PC-3 (cell line): ENCODE measurements at regions not wholly inside any gene's neighbourhood (a gene's known extent, or its start where the extent isn't known, plus 50 kb on each side); places are given as distances from the start of the nearest gene placed in this dataset.

Experiments
- EZH2 ChIP-seq: fragments of 300-600 bp; sonication (generic); IDR thresholded peaks from one replicate; pipeline ENCODE4 v1.6.1; 2017; ENCODE audit warnings: antibody characterized with exemption, mild to moderate bottlenecking, low read length; ENCODE audit not compliant: unreplicated experiment
- EZH2phosphoT487 ChIP-seq: fragments of 300-600 bp; sonication (generic); IDR thresholded peaks from 2 replicates; pipeline ENCODE4 v1.6.1; 2018; ENCODE audit warnings: mild to moderate bottlenecking, antibody characterized with exemption, low read length, borderline replicate concordance
- TF ChIP-seq, protein P1 (sequence below): fragments of 300-600 bp; sonication (generic); conservative IDR thresholded peaks from 2 replicates; pipeline ENCODE4 v1.5.1; 2017; ENCODE audit warnings: antibody characterized with exemption, low read depth, mild to moderate bottlenecking, low read length

DNA sequence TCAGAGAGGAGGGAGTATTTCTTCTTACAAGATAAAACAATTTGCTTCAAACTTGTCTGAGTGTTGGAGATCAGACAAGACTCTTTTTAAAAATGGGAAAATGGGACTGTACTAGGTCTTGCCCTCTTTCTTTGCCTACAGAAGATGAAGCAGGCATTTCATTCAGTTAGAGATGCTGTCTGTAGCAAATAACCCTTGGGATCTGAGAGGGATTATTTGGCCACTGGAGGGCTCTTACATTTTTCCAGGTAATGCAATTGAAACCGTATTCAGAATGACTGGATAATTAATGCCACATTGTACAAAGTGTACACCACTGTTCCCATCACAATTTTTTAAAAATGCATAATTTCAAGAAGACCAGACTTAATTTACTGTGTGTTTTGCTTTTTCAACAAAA is 258.5 kb upstream of the KIRREL3 start:
- TF ChIP-seq, protein P1, sequence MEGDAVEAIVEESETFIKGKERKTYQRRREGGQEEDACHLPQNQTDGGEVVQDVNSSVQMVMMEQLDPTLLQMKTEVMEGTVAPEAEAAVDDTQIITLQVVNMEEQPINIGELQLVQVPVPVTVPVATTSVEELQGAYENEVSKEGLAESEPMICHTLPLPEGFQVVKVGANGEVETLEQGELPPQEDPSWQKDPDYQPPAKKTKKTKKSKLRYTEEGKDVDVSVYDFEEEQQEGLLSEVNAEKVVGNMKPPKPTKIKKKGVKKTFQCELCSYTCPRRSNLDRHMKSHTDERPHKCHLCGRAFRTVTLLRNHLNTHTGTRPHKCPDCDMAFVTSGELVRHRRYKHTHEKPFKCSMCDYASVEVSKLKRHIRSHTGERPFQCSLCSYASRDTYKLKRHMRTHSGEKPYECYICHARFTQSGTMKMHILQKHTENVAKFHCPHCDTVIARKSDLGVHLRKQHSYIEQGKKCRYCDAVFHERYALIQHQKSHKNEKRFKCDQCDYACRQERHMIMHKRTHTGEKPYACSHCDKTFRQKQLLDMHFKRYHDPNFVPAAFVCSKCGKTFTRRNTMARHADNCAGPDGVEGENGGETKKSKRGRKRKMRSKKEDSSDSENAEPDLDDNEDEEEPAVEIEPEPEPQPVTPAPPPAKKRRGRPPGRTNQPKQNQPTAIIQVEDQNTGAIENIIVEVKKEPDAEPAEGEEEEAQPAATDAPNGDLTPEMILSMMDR: no peak
- TF ChIP-seq EZH2: no peak
- no peak for TF ChIP-seq EZH2phosphoT487
